Panc1 (cell line): ENCODE measurements at regions not wholly inside any gene's neighbourhood (a gene's known extent, or its start where the extent isn't known, plus 50 kb on each side); places are given as distances from the start of the nearest gene placed in this dataset.

ENCODE experiments used
- ATAC-seq: fragments of 200-7000 bp; cut with Tn5 transposase; 2 replicates; pipeline ENCODE4 v1.9.1; 2020; ENCODE audit warnings: mild to moderate bottlenecking, moderate library complexity
- BruUV-seq: library from RNA; stranded (reverse); fragments of 400-500 nt; replicated peaks from 2 replicates; lab custom pipeline; 2021; lab: Mats Ljungman, UMichigan
- CTCF ChIA-PET: fragments of 300-600 bp; sonication (Branson Sonifier 250); formaldehyde crosslinking; loops from one replicate; lab custom pipeline; 2022; ENCODE audit warnings: antibody characterized with exemption; lab: Charles Lee
- POLR2A ChIA-PET: fragments of 300-600 bp; sonication (Branson Sonifier 250); formaldehyde crosslinking; loops from one replicate; lab custom pipeline; 2022; ENCODE audit warnings: antibody characterized with exemption; lab: Charles Lee
- DNase-seq: peaks from one replicate; pipeline ENCODE4 v3.0.0-alpha.2; 2010; ENCODE audit warnings: low read depth, low spot score
- H3K27ac ChIP-seq: 2 replicates; pipeline ENCODE4 v1.5.1; 2011; ENCODE audit warnings: mild to moderate bottlenecking, low read length, inconsistent platforms
- H3K27me3 ChIP-seq: fragments of 200-500 bp; sonication (Bioruptor generic); 2 replicates; pipeline ENCODE4 v1.6.0; 2014; ENCODE audit warnings: low read length, inconsistent platforms; ENCODE audit not compliant: control insufficient read depth, insufficient read depth
- H3K36me3 ChIP-seq: fragments of 200-500 bp; sonication (Bioruptor generic); 2 replicates; pipeline ENCODE4 v1.5.1; 2014; ENCODE audit warnings: inconsistent platforms, mild to moderate bottlenecking, low read length, moderate library complexity; ENCODE audit not compliant: control insufficient read depth, insufficient read depth
- H3K4me1 ChIP-seq: 2 replicates; pipeline ENCODE4 v1.5.1; 2011; ENCODE audit warnings: inconsistent platforms, mild to moderate bottlenecking, low read length, moderate library complexity; ENCODE audit not compliant: control insufficient read depth, insufficient read depth
- H3K4me3 ChIP-seq, 2 experiments: 2 replicates each; pipeline ENCODE4 v1.5.1; 2011 to 2012; ENCODE audit warnings: low read depth in 2 of 2, low read length in 2 of 2, mild to moderate bottlenecking in 2 of 2, inconsistent platforms in 1 of 2, moderate library complexity in 1 of 2
- H3K9me3 ChIP-seq: fragments of 200-500 bp; sonication (Bioruptor generic); 2 replicates; pipeline ENCODE4 v1.5.1; 2014; ENCODE audit warnings: low read depth, mild to moderate bottlenecking, inconsistent platforms, low read length, moderate library complexity; ENCODE audit not compliant: control insufficient read depth, insufficient read depth
- POLR2AphosphoS5 ChIP-seq: IDR thresholded peaks from 2 replicates; pipeline ENCODE4 v1.6.1; 2012; ENCODE audit warnings: mild to moderate bottlenecking, low read depth, low read length, moderate library complexity
- SIN3A ChIP-seq: IDR thresholded peaks from 2 replicates; pipeline ENCODE4 v1.6.1; 2012; ENCODE audit warnings: low read depth, mild to moderate bottlenecking, low read length, moderate library complexity, borderline replicate concordance; ENCODE audit not compliant: insufficient read depth
- TCF7L2 ChIP-seq: IDR thresholded peaks from 2 replicates; pipeline ENCODE4 v1.6.1; 2011; ENCODE audit warnings: mild to moderate bottlenecking, low read depth, low read length, inconsistent platforms
- in situ Hi-C: cut with HindIII; loops from 2 replicates; pipeline ENCODE4 v1.10.0; 2016; ENCODE audit warnings: low sequenced_read_pairs, low pct_unique_long_range_greater_than_20kb
- intact Hi-C: fragments of 100-400 bp; cut with micrococcal nuclease; formaldehyde crosslinking; loops from one replicate; pipeline ENCODE4 v1.10.0; 2022; ENCODE audit not compliant: unreplicated experiment
- TF ChIP-seq, protein P1 (sequence below): fragments of 450-650 bp; IDR thresholded peaks from 2 replicates; pipeline ENCODE4 v1.5.1; 2017; ENCODE audit warnings: mild to moderate bottlenecking
- TF ChIP-seq, protein P2 (sequence below), 2 experiments: IDR thresholded peaks; 2 replicates each; pipeline ENCODE4 v1.6.1; 2011 to 2012; ENCODE audit warnings: low read depth in 2 of 2, control low read depth in 1 of 2, low read length in 1 of 2, mild to moderate bottlenecking in 1 of 2, moderate library complexity in 1 of 2; ENCODE audit not compliant: insufficient read depth in 1 of 2

DNA sequence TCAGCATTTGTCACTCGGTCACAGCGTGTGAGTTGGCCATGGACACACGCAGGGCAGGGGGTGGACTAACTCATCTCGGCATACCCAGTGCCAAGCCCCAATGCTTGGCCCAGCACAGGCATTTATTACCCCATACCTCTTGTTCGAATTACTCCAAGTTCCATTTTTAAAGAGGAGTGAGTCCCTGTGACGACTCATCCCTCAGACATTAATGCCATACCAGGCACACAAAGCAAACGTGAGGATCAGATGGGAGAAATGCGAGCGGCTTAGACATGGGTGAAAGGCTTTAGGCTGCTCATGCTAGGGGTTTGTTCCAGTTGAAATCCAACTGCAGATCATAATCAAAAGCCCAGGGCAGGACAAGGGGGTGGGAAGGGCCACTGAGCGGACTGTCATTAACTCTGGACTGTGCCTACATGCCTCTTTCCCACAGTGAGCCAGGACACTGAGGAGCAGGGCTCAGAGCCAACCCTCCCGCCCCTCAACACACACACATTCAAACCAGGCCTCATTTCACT, 118.5 kb upstream of the NGF start:
- intact Hi-C loops = no loop called here
- in situ Hi-C loops = no loop called here
- Histone ChIP-seq H3K27ac (no peak overlapping the region), H3K9me3 (no peaks in the 10 kb centered on the region), H3K36me3 (no peaks in the 10 kb centered on the region), H3K4me1 (no peaks in the 10 kb centered on the region), H3K4me3 (no peak overlapping the region), H3K27me3 (no peaks in the 10 kb centered on the region)
- DNase-seq (no peak), ATAC-seq (no peak)
- POLR2A ChIA-PET = no interaction called here
- BruUV-seq = no TSS peak
- CTCF ChIA-PET = no interaction called here
- TF ChIP-seq POLR2AphosphoS5 (no peak), SIN3A (no peak)
- TF ChIP-seq, protein P1, sequence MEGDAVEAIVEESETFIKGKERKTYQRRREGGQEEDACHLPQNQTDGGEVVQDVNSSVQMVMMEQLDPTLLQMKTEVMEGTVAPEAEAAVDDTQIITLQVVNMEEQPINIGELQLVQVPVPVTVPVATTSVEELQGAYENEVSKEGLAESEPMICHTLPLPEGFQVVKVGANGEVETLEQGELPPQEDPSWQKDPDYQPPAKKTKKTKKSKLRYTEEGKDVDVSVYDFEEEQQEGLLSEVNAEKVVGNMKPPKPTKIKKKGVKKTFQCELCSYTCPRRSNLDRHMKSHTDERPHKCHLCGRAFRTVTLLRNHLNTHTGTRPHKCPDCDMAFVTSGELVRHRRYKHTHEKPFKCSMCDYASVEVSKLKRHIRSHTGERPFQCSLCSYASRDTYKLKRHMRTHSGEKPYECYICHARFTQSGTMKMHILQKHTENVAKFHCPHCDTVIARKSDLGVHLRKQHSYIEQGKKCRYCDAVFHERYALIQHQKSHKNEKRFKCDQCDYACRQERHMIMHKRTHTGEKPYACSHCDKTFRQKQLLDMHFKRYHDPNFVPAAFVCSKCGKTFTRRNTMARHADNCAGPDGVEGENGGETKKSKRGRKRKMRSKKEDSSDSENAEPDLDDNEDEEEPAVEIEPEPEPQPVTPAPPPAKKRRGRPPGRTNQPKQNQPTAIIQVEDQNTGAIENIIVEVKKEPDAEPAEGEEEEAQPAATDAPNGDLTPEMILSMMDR = no peak

DNA sequence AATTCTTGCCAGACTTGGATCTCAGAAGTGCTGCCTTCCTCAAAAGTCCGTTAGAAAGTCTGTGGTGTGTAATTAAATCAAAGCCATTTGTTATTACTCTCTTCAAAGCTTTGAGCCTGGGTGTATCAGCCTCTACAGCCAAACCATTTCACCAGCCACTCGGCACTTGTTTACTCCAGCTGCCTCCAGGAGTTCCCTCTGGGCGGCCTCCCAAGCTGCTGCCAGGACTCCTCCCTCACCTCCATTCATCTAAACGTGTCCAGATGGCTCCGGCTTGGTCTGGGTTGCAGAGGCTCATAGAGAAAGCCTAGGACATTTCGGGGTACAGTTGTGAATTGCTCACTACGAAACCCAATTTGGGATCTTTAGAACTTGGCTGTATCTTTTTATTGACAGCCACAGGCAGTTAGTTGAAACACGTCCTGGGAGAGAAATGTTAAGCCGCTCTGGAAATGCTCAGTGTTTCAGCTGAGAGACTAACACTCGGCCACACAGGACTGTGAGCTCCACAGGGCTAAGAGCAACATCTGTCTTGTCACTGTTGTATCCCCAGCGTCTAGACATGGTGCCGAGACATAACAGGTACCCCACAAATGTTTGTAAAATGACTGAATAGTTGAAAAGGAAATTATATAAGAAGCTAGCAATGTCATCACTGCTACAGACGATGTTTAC, 116.9 kb upstream of the NGF start:
- ChIA-PET POLR2A (no interaction called here), CTCF (no interaction called here)
- Histone ChIP-seq H3K36me3 (no peaks in the 10 kb centered on the region), H3K4me3 (no peak overlapping the region), H3K4me1 (no peaks in the 10 kb centered on the region), H3K27me3 (no peaks in the 10 kb centered on the region), H3K9me3 (no peaks in the 10 kb centered on the region), H3K27ac (no peak overlapping the region)
- DNase-seq (no peak), ATAC-seq (no peak)
- intact Hi-C loops (no loop called here), in situ Hi-C loops (no loop called here)
- no TSS peak for BruUV-seq
- TF ChIP-seq, protein P2, sequence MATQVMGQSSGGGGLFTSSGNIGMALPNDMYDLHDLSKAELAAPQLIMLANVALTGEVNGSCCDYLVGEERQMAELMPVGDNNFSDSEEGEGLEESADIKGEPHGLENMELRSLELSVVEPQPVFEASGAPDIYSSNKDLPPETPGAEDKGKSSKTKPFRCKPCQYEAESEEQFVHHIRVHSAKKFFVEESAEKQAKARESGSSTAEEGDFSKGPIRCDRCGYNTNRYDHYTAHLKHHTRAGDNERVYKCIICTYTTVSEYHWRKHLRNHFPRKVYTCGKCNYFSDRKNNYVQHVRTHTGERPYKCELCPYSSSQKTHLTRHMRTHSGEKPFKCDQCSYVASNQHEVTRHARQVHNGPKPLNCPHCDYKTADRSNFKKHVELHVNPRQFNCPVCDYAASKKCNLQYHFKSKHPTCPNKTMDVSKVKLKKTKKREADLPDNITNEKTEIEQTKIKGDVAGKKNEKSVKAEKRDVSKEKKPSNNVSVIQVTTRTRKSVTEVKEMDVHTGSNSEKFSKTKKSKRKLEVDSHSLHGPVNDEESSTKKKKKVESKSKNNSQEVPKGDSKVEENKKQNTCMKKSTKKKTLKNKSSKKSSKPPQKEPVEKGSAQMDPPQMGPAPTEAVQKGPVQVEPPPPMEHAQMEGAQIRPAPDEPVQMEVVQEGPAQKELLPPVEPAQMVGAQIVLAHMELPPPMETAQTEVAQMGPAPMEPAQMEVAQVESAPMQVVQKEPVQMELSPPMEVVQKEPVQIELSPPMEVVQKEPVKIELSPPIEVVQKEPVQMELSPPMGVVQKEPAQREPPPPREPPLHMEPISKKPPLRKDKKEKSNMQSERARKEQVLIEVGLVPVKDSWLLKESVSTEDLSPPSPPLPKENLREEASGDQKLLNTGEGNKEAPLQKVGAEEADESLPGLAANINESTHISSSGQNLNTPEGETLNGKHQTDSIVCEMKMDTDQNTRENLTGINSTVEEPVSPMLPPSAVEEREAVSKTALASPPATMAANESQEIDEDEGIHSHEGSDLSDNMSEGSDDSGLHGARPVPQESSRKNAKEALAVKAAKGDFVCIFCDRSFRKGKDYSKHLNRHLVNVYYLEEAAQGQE (IDR thresholded peaks at IDR 0.05; ENCODE audit: insufficient read depth in 1 of 2, low read depth in 2 of 2, low read length in 1 of 2) = no peak
- TF ChIP-seq, protein P1 = no peak
- no peak for TF ChIP-seq SIN3A
- no peak for TF ChIP-seq TCF7L2
- TF ChIP-seq POLR2AphosphoS5 = no peak
